GM19438 (cell line): ENCODE measurements at regions not wholly inside any gene's neighbourhood (a gene's known extent, or its start where the extent isn't known, plus 50 kb on each side); places are given as distances from the start of the nearest gene placed in this dataset.

Source experiments
- ATAC-seq: cut with Tn5 transposase; IDR thresholded peaks from one replicate; pipeline ENCODE4 v1.9.1; 2021; ENCODE audit warnings: low read depth; ENCODE audit not compliant: unreplicated experiment

- no peak for ATAC-seq
Observed at GRCh38 chr10:43965918-43966570, 317.4 kb upstream of the ZNF32 start.

GRCh38 chr10:43965033-43965917, 316.6 kb upstream of the ZNF32 start:
- no peak for ATAC-seq

DNA sequence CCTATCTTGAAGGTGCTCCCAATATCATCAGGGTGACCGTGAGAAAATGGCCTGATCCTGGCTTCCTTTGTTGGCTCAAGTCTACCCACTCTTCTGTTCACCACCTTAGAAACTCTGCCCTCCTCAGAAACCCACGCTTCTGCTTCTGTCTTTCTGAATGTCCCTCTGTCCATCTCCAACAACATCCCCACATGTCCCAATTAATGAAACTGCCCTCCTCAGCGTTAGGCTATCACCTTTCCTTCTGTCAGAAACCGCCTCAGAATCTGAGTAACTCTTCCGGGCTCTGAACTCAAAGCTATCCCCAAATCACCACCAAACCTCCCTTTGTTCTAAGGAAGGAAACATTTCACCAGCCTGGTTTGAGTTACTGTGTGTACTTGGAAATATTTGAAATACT, 315.8 kb upstream of the ZNF32 start:
- ATAC-seq = no peak

GRCh38 chr10:43963793-43964425, 315.2 kb upstream of the ZNF32 start:
- no peak for ATAC-seq

DNA sequence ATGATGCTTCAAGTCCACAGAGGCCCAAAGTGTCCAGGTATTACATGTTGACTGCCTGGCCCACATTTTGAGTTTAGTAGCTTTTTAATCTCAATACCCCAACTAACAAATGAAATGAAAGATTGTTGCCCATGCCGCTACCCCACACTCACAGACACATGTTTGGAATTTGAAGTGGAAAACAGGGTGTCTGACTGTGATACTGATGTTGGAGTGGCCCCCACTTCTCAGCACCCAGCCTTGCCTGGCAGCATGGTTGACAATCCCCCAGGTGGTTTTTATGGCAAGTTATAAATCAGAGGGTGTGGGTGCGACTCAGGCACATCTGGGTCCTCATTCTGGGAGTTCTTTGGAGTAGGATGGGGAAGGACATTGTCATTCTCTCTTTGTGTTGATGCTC, 314.7 kb upstream of the ZNF32 start:
- ATAC-seq = no peak

DNA sequence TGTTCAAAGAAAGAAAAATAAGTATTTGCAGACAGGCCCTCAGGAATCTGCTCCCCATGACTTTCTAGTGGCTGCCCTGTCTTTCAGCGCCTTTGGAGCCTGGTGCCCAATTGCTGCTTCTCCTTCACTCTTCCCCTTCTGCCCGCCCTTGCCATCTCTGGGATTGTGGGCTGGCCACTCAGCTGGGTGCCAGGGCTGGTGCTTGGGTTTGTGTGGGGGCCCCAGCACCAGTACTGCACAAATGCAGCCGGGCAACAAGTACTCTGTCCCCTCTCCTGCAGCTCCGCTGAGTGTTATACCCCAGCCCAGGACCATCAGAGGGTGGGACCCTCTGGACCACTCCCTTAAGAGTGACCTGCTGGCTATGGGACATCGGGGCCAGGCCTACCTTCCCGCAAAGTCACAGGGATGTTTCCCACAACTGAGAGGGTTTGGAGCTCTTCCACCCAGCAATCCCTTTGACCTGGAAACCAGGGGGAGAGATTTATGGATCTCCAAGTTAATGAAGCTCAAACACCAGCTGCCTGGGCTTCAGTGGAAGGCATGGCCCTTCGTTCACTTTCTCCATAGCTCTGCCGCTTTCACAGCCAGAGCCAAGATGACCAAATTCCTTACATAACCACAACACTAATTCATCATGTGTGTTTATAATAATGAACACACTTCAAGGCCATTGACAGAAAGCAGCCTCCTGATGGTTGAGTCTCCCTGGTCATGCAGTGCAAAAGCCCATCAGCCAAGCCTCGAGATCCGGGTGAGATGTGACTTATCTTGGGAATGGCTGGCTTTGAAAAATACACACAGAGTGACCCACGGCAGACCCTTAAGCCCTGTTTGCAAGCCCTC, 313.9 kb upstream of the ZNF32 start:
- no peak for ATAC-seq

GRCh38 chr10:43961523-43962345, 313.1 kb upstream of the ZNF32 start:
- ATAC-seq = no peak

DNA sequence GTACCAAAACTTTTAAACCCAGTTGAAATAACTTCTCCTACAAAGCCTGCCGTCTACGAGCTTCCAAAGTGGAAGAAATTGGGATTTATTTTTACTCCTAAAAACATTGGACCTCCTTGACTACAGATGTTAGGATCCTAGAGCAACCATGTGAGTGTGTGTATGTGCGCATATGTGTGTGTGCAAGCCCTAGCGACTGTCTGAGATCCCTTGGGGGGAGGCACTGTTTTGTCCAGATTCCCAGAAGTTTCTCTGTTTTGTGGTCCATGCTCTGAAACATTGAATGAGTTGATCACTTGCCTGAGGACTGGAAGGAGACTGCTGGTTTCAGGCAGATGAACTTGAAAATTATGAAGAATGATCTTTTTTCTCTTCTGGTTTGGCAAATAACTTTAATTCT, 312.3 kb upstream of the ZNF32 start:
- ATAC-seq = no peak

DNA sequence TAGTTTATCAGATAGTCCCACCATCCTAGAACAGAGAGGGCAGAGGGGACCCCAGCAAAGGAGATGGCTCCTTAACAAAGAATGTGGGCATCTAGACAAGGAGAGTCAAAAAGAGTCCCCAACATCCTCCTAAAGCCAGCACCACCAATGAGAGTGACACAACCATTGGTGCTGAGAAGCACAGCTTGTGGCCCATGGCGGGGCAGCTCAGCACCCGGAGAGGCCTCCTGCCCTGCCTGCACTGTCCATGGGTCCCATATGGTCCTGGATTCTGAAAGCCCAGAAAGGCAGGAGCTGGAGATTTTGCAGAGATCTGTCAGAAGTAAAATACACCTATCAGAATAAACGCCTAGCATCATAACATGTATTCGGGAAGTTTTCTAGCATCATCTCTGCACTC, 311.8 kb upstream of the ZNF32 start:
- no peak for ATAC-seq

GRCh38 chr10:43960135-43960415, 311.4 kb upstream of the ZNF32 start:
- no peak for ATAC-seq

GRCh38 chr10:43959364-43960134, 310.9 kb upstream of the ZNF32 start:
- ATAC-seq = no peak

- no peak for ATAC-seq
Observed at GRCh38 chr10:43958964-43959363, 310.3 kb upstream of the ZNF32 start.

DNA sequence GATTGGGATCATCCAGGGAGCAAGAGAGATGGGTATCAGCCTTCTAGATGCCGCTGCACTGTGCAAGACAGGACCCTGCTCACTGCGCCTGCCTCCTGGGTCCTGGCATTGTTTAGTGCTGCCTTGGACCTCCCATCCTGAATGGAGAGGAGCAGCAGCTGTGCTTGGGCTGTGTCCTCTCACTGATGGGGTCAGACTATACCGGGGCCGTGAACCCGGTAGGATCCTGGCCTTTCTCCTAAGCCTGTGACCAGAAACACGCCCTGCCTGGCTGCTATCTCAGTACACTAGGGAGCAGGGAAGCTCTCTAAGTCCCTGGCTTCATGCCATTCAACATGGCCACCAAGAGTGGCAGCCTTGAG, 309.4 kb upstream of the ZNF32 start:
- no peak for ATAC-seq

DNA sequence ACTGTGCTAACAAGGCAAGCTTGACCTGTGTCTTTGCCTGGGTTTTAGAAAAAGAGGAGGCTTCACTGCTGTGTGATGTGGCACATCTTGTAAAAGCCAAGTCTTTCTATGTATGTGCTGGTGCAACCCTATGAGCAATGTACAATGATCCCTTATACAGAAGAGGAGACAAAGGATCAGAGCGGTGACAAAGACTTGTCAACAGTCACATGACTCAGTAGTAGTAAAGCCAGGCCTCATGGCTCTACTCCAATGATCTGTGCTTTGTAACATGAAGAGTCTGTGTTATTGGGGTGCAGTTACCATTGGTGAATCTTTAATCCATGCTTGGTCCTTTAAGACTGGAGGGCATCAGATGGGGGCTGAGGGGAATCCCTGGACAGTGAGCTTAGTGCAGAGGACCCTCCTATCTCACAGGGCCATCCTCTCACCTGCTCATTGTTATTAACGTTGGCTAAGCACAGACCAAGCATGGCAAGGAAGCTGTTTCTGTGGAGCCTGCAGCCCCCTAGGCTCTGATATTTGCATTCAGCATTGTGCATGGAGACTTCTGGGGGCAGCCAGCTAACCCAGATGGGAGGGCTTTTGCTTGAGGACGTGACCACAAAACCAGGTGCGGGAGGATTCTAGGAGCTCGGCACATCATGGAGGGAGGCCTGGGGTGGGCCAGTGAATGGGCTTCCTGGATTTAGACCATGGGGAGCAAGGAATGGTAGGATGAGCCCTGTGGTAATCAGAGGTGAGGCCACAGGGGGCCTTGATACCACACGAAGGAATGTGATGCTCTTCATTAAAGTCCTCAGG, 308.8 kb upstream of the ZNF32 start:
- no peak for ATAC-seq

- ATAC-seq = no peak
Observed at GRCh38 chr10:43955978-43956377, 307.3 kb upstream of the ZNF32 start.

GRCh38 chr10:43955002-43955596, 306.4 kb upstream of the ZNF32 start:
- ATAC-seq = no peak

DNA sequence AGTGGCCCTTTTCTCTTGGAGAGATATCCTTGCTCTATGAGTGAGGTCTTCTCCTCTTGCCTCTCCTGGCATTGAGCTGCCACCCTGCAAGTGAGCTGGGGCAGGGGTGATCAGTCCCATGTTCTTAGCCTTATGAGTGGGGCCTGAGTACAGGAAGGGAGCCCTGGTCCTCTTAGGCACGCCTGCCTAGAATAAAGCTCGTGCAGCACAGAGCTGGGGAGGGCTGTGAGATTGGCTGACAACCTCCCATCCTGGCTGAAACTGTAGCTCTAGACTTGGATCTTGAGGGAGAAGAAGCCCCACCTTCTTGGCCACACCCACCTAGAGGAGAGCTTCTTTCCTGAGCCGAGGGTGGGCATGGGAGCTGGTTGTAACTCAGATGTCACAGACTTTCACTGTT, 305.0 kb upstream of the ZNF32 start:
- ATAC-seq = no peak

DNA sequence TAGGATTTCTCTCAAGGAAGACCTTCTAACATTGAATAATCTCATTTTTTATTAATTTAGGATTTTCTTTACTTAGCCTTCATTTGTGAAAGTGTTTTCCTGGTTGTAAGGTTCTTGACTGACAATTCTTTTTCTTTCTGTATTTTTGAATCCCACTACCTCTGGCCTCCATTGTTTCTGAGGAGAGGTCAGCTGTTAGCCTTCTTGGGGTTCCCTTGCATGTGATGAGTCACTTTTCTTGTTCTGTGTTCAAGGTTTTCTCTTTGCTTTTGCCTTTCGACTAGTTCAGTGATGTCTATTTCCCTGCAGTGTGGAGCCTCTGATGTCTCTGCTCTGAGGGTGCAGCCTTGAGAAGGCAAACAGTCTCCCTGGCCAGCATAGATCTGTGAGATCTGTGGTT, 304.1 kb upstream of the ZNF32 start:
- ATAC-seq = no peak
